GM12878 (cell line): ENCODE measurements at regions not wholly inside any gene's neighbourhood (a gene's known extent, or its start where the extent isn't known, plus 50 kb on each side); places are given as distances from the start of the nearest gene placed in this dataset.

Source experiments
- ATAC-seq: fragments of 200-7000 bp; cut with Tn5 transposase; 3 replicates; pipeline ENCODE4 v1.9.1; 2020; ENCODE audit warnings: mild to moderate bottlenecking, moderate library complexity
- BruUV-seq: library from RNA; stranded (reverse); fragments of 400-500 nt; replicated peaks from 2 replicates; lab custom pipeline; 2021; lab: Mats Ljungman, UMichigan
- CTCF ChIA-PET: fragments of 300-600 bp; sonication (Branson Sonifier 250); formaldehyde crosslinking; extraction: SDS; loops from one replicate; lab custom pipeline; 2021; ENCODE audit warnings: inconsistent platforms; lab: Yijun Ruan, JAX
- POLR2A ChIA-PET: fragments of 350-600 bp; formaldehyde crosslinking; extraction: SDS; loops from one replicate; lab custom pipeline; 2021; ENCODE audit warnings: inconsistent platforms; lab: Charles Lee
- RAD21 ChIA-PET: fragments of 300-600 bp; sonication (Branson Sonifier 250); formaldehyde crosslinking; loops from one replicate; lab custom pipeline; 2023; ENCODE audit warnings: antibody characterized with exemption; ENCODE audit not compliant: unreplicated experiment; lab: Charles Lee
- SMC1A ChIA-PET: fragments of 300-600 bp; sonication (Branson Sonifier 250); formaldehyde crosslinking; loops from one replicate; lab custom pipeline; 2023; ENCODE audit not compliant: unreplicated experiment, uncharacterized antibody; lab: Charles Lee
- DNase-seq: peaks from one replicate; pipeline ENCODE4 v3.0.0-alpha.2; 2011; ENCODE audit warnings: low read depth, low spot score
- FAIRE-seq: peaks from 3 replicates; lab custom pipeline; 2011; peaks lifted over from hg19 to GRCh38; lab: Jason Lieb, UNC
- H2AFZ ChIP-seq: 2 replicates; pipeline ENCODE4 v1.6.0; 2011; ENCODE audit warnings: low read depth, low read length, control low read depth; ENCODE audit not compliant: control insufficient read depth
- H3K27ac ChIP-seq: 2 replicates; pipeline ENCODE4 v1.5.1; 2011; ENCODE audit warnings: control low read depth; ENCODE audit not compliant: control insufficient read depth, insufficient read depth
- H3K27me3 ChIP-seq, 2 experiments: replicated peaks in 1 of 2; 2 replicates each; pipeline versions ENCODE4 v1.6.0 to v1.6.1; 2011; ENCODE audit warnings: low read length in 1 of 2; ENCODE audit not compliant: control insufficient read depth in 2 of 2, insufficient read depth in 2 of 2
- H3K36me3 ChIP-seq, 2 experiments: 2 replicates each; pipeline ENCODE4 v1.5.1; 2011; ENCODE audit warnings: low read length in 1 of 2; ENCODE audit not compliant: control insufficient read depth in 2 of 2, insufficient read depth in 2 of 2
- H3K4me1 ChIP-seq: 2 replicates; pipeline ENCODE4 v1.6.1; 2011; ENCODE audit warnings: mild to moderate bottlenecking, low read length, moderate library complexity, mixed read lengths; ENCODE audit not compliant: control insufficient read depth, insufficient read depth
- H3K4me2 ChIP-seq: 2 replicates; pipeline ENCODE4 v1.6.0; 2011; ENCODE audit warnings: control low read depth; ENCODE audit not compliant: control insufficient read depth, insufficient read depth
- H3K4me3 ChIP-seq: fragments of 200-600 bp; sonication (generic); 2 replicates; pipeline ENCODE4 v1.5.1; 2016
- H3K79me2 ChIP-seq: 2 replicates; pipeline ENCODE4 v1.6.0; 2011; ENCODE audit warnings: low read length; ENCODE audit not compliant: control insufficient read depth, insufficient read depth
- H3K9ac ChIP-seq: 2 replicates; pipeline ENCODE4 v1.8.0; 2011; ENCODE audit warnings: low read length, control low read depth, mixed read lengths; ENCODE audit not compliant: control insufficient read depth, insufficient read depth
- H3K9me3 ChIP-seq: replicated peaks from 3 replicates; pipeline ENCODE4 v1.5.1; 2011; ENCODE audit warnings: mild to moderate bottlenecking, low read length; ENCODE audit not compliant: control insufficient read depth, insufficient read depth
- H4K20me1 ChIP-seq: 2 replicates; pipeline ENCODE4 v1.6.0; 2011; ENCODE audit not compliant: control insufficient read depth, insufficient read depth
- CHD1 ChIP-seq: IDR thresholded peaks from 2 replicates; pipeline ENCODE4 v1.6.1; 2012; ENCODE audit warnings: low read depth, low read length, improper control_type of control experiment
- CHD4 ChIP-seq: fragments of 200-600 bp; sonication (generic); IDR thresholded peaks from 2 replicates; pipeline ENCODE4 v1.6.1; 2016; ENCODE audit warnings: mild to moderate bottlenecking
- EED ChIP-seq: sonication (generic); IDR thresholded peaks from 2 replicates; pipeline ENCODE4 v1.6.1; 2016; ENCODE audit warnings: antibody characterized with exemption, low read depth
- ESRRA ChIP-seq: IDR thresholded peaks from 2 replicates; pipeline ENCODE4 v1.6.1; 2012; ENCODE audit warnings: mild to moderate bottlenecking, low read length, improper control_type of control experiment
- IKZF2 ChIP-seq, 2 experiments: fragments of 450-650 bp; IDR thresholded peaks; 2 replicates each; pipeline ENCODE4 v1.6.1; 2017; ENCODE audit warnings: mild to moderate bottlenecking in 2 of 2, moderate library complexity in 2 of 2
- MEF2A ChIP-seq: IDR thresholded peaks from 2 replicates; pipeline ENCODE4 v1.6.1; 2011; ENCODE audit warnings: low read depth, mild to moderate bottlenecking, low read length, moderate library complexity; ENCODE audit not compliant: insufficient read depth
- MTA3 ChIP-seq: IDR thresholded peaks from 2 replicates; pipeline ENCODE4 v1.6.1; 2012; ENCODE audit warnings: low read length, inconsistent platforms, borderline replicate concordance
- PAX8 ChIP-seq: fragments of 450-650 bp; IDR thresholded peaks from 2 replicates; pipeline ENCODE4 v1.6.1; 2017; ENCODE audit warnings: mild to moderate bottlenecking, moderate library complexity
- POLR2A ChIP-seq: IDR thresholded peaks from 2 replicates; pipeline ENCODE4 v1.6.1; 2011; ENCODE audit warnings: low read depth, mild to moderate bottlenecking, low read length
- RAD21 ChIP-seq: IDR thresholded peaks from 2 replicates; pipeline ENCODE4 v1.6.1; 2011; ENCODE audit warnings: mild to moderate bottlenecking, low read depth, low read length, moderate library complexity; ENCODE audit not compliant: insufficient read depth
- RBBP5 ChIP-seq: fragments of 200-600 bp; sonication (generic); conservative IDR thresholded peaks from 2 replicates; pipeline ENCODE4 v1.6.1; 2016
- SMC3 ChIP-seq: IDR thresholded peaks from 2 replicates; pipeline ENCODE4 v1.6.1; 2011; ENCODE audit warnings: low read length, improper control_type of control experiment, borderline replicate concordance
- SUPT20H ChIP-seq: IDR thresholded peaks from 2 replicates; pipeline ENCODE4 v1.6.1; 2011; ENCODE audit warnings: low read depth, mild to moderate bottlenecking, low read length, moderate library complexity, borderline replicate concordance; ENCODE audit not compliant: control insufficient read depth
- YBX1 ChIP-seq: fragments of 450-650 bp; IDR thresholded peaks from 2 replicates; pipeline ENCODE4 v1.6.1; 2016; ENCODE audit warnings: antibody characterized with exemption
- YY1 ChIP-seq: IDR thresholded peaks from 2 replicates; pipeline ENCODE4 v1.6.1; 2011; ENCODE audit warnings: low read depth, mild to moderate bottlenecking, low read length
- ZNF217 ChIP-seq: fragments of 450-650 bp; IDR thresholded peaks from 2 replicates; pipeline ENCODE4 v1.6.1; 2017; ENCODE audit warnings: antibody characterized with exemption, mild to moderate bottlenecking
- in situ Hi-C: fragments of 300-500 bp; cut with MboI; formaldehyde crosslinking; loops from 9 replicates; pipeline ENCODE4 v1.14.3; 2018; ENCODE audit warnings: mixed read lengths
- intact Hi-C: fragments of 100-400 bp; cut with micrococcal nuclease; formaldehyde crosslinking; loops from one replicate; pipeline ENCODE4 v1.14.2; 2022; ENCODE audit not compliant: unreplicated experiment
- TF ChIP-seq, protein P1 (sequence below): fragments of 450-650 bp; IDR thresholded peaks from 2 replicates; pipeline ENCODE4 v1.6.1; 2016; ENCODE audit warnings: mild to moderate bottlenecking
- TF ChIP-seq, protein P2 (sequence below): fragments of 450-650 bp; IDR thresholded peaks from 2 replicates; pipeline ENCODE4 v1.6.1; 2016; ENCODE audit warnings: mild to moderate bottlenecking

DNA sequence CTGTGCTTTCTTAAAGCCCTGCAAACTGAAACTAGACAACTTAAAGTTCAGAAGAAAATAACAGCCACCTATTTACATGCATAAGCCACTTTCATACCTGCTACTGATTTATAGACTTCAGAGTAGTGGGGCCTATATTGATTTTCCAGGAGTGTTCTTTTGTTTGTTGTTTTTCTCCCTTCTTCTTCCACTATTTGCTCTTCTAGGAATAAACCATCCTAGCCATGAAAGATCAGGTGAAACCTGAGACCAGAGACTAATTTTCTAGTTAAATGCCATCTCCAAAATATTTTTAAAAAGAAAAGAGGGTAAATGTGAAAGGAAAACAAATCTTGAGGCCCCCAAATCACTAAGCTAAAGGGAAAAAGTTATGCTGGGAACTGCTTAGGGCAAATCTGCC, 72.4 kb upstream of the C1GALT1 start:
- intact Hi-C loops, result loop anchor here (10.0 kb wide), 2 partner anchors 185 to 655 kb away; no protein-coding TSS in a partner anchor
- DNase-seq, result no peak
- H3K27me3 ChIP-seq, result no peaks in the 10 kb centered on the region

DNA sequence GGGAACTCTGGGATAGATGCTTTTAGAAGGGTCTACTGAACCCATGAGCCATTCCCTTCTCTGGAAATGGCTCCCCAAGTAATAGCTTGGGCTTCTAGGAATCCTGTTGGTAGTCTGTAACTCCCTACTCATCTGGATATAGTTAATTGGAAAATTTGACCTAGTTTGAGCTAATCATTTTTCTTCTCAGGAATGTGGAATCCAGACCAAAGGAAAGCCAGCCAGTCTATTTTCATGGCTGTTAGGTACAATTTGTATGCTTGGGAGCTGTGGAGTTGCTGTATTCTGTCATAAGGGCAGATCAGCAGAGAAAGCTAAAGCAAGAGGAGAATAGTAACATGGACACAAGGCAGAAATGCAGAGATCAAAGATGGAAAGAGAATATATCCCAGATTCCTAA, 71.6 kb upstream of the C1GALT1 start:
- CTCF ChIA-PET, result interaction anchor here (1.2 to 1.7 kb wide), 2 partner anchors 11 to 17 kb away, joined by 6 read pairs; no protein-coding TSS in a partner anchor
- BruUV-seq, result no TSS peak
- Histone ChIP-seq H4K20me1 (no peaks in the 10 kb centered on the region), H3K27ac (no peak overlapping the region), H3K36me3 (no peaks in the 10 kb centered on the region), H3K4me3 (no peak overlapping the region), H2AFZ (no peak overlapping the region), H3K4me1 (no peaks in the 10 kb centered on the region), H3K9ac (no peak overlapping the region), H3K27me3 (no peaks in the 10 kb centered on the region), H3K4me2 (no peak overlapping the region), H3K79me2 (no peaks in the 10 kb centered on the region), H3K9me3 (no peaks in the 10 kb centered on the region)
- no peak for DNase-seq
- SMC1A ChIA-PET, result interaction anchor here (0.9 to 1.6 kb wide), 3 partner anchors 10 to 157 kb away, joined by 3 to 6 read pairs (median 4); no protein-coding TSS in a partner anchor
- FAIRE-seq, result no peak
- POLR2A ChIA-PET, result no interaction called here
- RAD21 ChIA-PET, result interaction anchor here (0.9 kb wide), 1 partner anchor 19 kb away, joined by 3 read pairs; no protein-coding TSS in a partner anchor
- intact Hi-C loops, result no loop called here
- no peak for ATAC-seq
- in situ Hi-C loops, result no loop called here
- TF ChIP-seq RBBP5, result no peak
- no peak for TF ChIP-seq RAD21
- no peak for TF ChIP-seq ZNF217
- TF ChIP-seq MTA3, result no peak
- TF ChIP-seq IKZF2 (IDR thresholded peaks at IDR 0.05), result no peak
- no peak for TF ChIP-seq EED
- no peak for TF ChIP-seq YY1
- no peak for TF ChIP-seq SMC3
- TF ChIP-seq, protein P1, sequence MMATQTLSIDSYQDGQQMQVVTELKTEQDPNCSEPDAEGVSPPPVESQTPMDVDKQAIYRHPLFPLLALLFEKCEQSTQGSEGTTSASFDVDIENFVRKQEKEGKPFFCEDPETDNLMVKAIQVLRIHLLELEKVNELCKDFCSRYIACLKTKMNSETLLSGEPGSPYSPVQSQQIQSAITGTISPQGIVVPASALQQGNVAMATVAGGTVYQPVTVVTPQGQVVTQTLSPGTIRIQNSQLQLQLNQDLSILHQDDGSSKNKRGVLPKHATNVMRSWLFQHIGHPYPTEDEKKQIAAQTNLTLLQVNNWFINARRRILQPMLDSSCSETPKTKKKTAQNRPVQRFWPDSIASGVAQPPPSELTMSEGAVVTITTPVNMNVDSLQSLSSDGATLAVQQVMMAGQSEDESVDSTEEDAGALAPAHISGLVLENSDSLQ, result no peak
- TF ChIP-seq CHD4, result no peak
- TF ChIP-seq ESRRA, result no peak
- TF ChIP-seq MEF2A, result no peak

More for the DNA sequence above, 72.4 kb upstream of the C1GALT1 start:
- TF ChIP-seq ESRRA (no peak), CHD1 (no peak), YBX1 (no peak), POLR2A (no peak), PAX8 (no peak), SUPT20H (no peak)
- TF ChIP-seq, protein P2, sequence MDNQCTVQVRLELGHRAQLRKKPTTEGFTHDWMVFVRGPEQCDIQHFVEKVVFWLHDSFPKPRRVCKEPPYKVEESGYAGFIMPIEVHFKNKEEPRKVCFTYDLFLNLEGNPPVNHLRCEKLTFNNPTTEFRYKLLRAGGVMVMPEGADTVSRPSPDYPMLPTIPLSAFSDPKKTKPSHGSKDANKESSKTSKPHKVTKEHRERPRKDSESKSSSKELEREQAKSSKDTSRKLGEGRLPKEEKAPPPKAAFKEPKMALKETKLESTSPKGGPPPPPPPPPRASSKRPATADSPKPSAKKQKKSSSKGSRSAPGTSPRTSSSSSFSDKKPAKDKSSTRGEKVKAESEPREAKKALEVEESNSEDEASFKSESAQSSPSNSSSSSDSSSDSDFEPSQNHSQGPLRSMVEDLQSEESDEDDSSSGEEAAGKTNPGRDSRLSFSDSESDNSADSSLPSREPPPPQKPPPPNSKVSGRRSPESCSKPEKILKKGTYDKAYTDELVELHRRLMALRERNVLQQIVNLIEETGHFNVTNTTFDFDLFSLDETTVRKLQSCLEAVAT, result no peak
- Histone ChIP-seq H3K9ac (no peak overlapping the region), H3K4me3 (no peak overlapping the region), H3K4me1 (no peaks in the 10 kb centered on the region), H3K4me2 (no peak overlapping the region), H3K9me3 (no peaks in the 10 kb centered on the region), H3K36me3 (no peaks in the 10 kb centered on the region), H3K27ac (no peak overlapping the region), H2AFZ (no peak overlapping the region), H4K20me1 (no peaks in the 10 kb centered on the region), H3K79me2 (no peaks in the 10 kb centered on the region)
- ATAC-seq (no peak), FAIRE-seq (no peak)
- ChIA-PET RAD21 (no interaction called here), CTCF (interaction anchor here (1.7 kb wide), 1 partner anchor 10 kb away, joined by 6 read pairs; no protein-coding TSS in a partner anchor), POLR2A (no interaction called here), SMC1A (interaction anchor here (0.9 to 1.6 kb wide), 2 partner anchors 11 to 19 kb away, joined by 3 to 6 read pairs; no protein-coding TSS in a partner anchor)
- BruUV-seq, result no TSS peak
- in situ Hi-C loops, result no loop called here
